HepG2 (cell line): ENCODE measurements at regions not wholly inside any gene's neighbourhood (a gene's known extent, or its start where the extent isn't known, plus 50 kb on each side); places are given as distances from the start of the nearest gene placed in this dataset.

Source experiments
- EZH2 ChIP-seq: conservative IDR thresholded peaks from 2 replicates; pipeline ENCODE4 v1.6.1; 2012; ENCODE audit warnings: mild to moderate bottlenecking, low read depth, low read length, moderate library complexity
- HDAC6 ChIP-seq: fragments of 200-600 bp; sonication (generic); IDR thresholded peaks from 2 replicates; pipeline ENCODE4 v1.7.0; 2017; ENCODE audit warnings: mild to moderate bottlenecking, antibody characterized with exemption, low read length, low read depth
- HNRNPK ChIP-seq: fragments of 200-400 bp; formaldehyde crosslinking; IDR thresholded peaks from 2 replicates; pipeline ENCODE4 v1.6.1; 2018; ENCODE audit warnings: low read length, low read depth, moderate library complexity, mild to moderate bottlenecking; ENCODE audit not compliant: poor library complexity, severe bottlenecking
- JUN ChIP-seq: sonication (generic); formaldehyde crosslinking; IDR thresholded peaks from 2 replicates; pipeline ENCODE4 v1.4.0; 2020; ENCODE audit warnings: mild to moderate bottlenecking, missing genetic modification reagents
- MLXIP ChIP-seq: sonication (generic); formaldehyde crosslinking; IDR thresholded peaks from 2 replicates; pipeline ENCODE4 v1.9.0; 2021; ENCODE audit warnings: missing genetic modification reagents, borderline replicate concordance
- NR2F2 ChIP-seq: IDR thresholded peaks from 2 replicates; pipeline ENCODE4 v1.6.1; 2012; ENCODE audit warnings: low read depth, inconsistent platforms, borderline replicate concordance
- PTBP1 ChIP-seq: fragments of 200-400 bp; formaldehyde crosslinking; IDR thresholded peaks from 2 replicates; pipeline ENCODE4 v1.6.1; 2018; ENCODE audit warnings: low read length, low read depth; ENCODE audit not compliant: poor library complexity, severe bottlenecking
- RERE ChIP-seq: IDR thresholded peaks from 2 replicates; pipeline ENCODE4 v1.6.1; 2016; ENCODE audit warnings: low read depth, missing genetic modification reagents, missing compliant biosample characterization
- TCF12 ChIP-seq, 2 experiments: fragments of 450-650 bp in 1 of 2; sonication (generic) in 1 of 2; formaldehyde crosslinking in 1 of 2; IDR thresholded peaks; 2 replicates each; pipeline versions ENCODE4 v1.6.1 to v1.8.0; 2017 to 2022; ENCODE audit warnings: antibody characterized with exemption in 1 of 2, mild to moderate bottlenecking in 1 of 2, missing genetic modification reagents in 1 of 2, moderate library complexity in 1 of 2
- ZFYVE20 ChIP-seq: sonication (generic); formaldehyde crosslinking; IDR thresholded peaks from 2 replicates; pipeline ENCODE4 v1.8.0; 2023; ENCODE audit warnings: low read depth, mild to moderate bottlenecking, moderate library complexity, missing genetic modification reagents, borderline replicate concordance
- ZNF326 ChIP-seq: sonication (generic); formaldehyde crosslinking; IDR thresholded peaks from 2 replicates; pipeline ENCODE4 v1.4.0; 2020; ENCODE audit warnings: missing genetic modification reagents, borderline replicate concordance
- ZSCAN9 ChIP-seq: IDR thresholded peaks from 2 replicates; pipeline ENCODE4 v1.6.1; 2016; ENCODE audit warnings: borderline replicate concordance

GRCh38 chr15:93317772-93318171, 228.8 kb upstream of the RGMA start (continued):
- TF ChIP-seq MLXIP (CRISPR knock-in tag), result no peak
- no peak for TF ChIP-seq HNRNPK
- TF ChIP-seq ZNF326 (CRISPR knock-in tag), result no peak
- TF ChIP-seq EZH2, result no peak
- TF ChIP-seq PTBP1, result no peak
- no peak for TF ChIP-seq HDAC6
- no peak for TF ChIP-seq RERE (CRISPR knock-in tag)
- TF ChIP-seq ZFYVE20, result no peak
- TF ChIP-seq TCF12 (IDR thresholded peaks at IDR 0.05), result no peak
- no peak for TF ChIP-seq TCF12 (CRISPR knock-in tag; IDR thresholded peaks at IDR 0.05)
- TF ChIP-seq ZSCAN9 (CRISPR knock-in tag), result no peak
- no peak for TF ChIP-seq JUN (CRISPR knock-in tag)
- no peak for TF ChIP-seq NR2F2
